ENCODE measurements at regions not wholly inside any gene's neighbourhood (a gene's known extent, or its start where the extent isn't known, plus 50 kb on each side); places are given as distances from the start of the nearest gene placed in this dataset.
"Not testable (repeated sequence)": the region's sequence is repeated elsewhere in the genome, so short reads cannot be mapped to it uniquely, and the experiment has no call there.

- H3K27me3 Mint-ChIP-seq (ENCODE audit: low read depth) = no peaks in the 10 kb centered on the region
- no peak overlapping the region for H3K27ac Mint-ChIP-seq
- H3K36me3 Mint-ChIP-seq (ENCODE audit: low read depth) = no peaks in the 10 kb centered on the region
- intact Hi-C loops (cut with micrococcal nuclease) = no loop called here
- no peak overlapping the region for H3K4me3 Mint-ChIP-seq (ENCODE audit: low read depth)
- peaks cover 55% of the 10 kb centered on the region for H3K9me3 Mint-ChIP-seq
- no peak for DNase-seq (ENCODE audit: low spot score)
- no peaks in the 10 kb centered on the region for H3K4me1 Mint-ChIP-seq (ENCODE audit: low read depth)
These were observed 107.0 kb downstream of the ZNF486 start for GRCh38 chr19:20273951-20274570.

GRCh38 chr19:20273376-20273775, 106.4 kb downstream of the ZNF486 start:
- no peaks in the 10 kb centered on the region for H3K27me3 Mint-ChIP-seq (ENCODE audit: low read depth)
- intact Hi-C loops (cut with micrococcal nuclease) = no loop called here
- peaks cover 48% of the 10 kb centered on the region for H3K9me3 Mint-ChIP-seq
- no peaks in the 10 kb centered on the region for H3K36me3 Mint-ChIP-seq (ENCODE audit: low read depth)
- no peak overlapping the region for H3K27ac Mint-ChIP-seq
- no peak for DNase-seq (ENCODE audit: low spot score)
- no peaks in the 10 kb centered on the region for H3K4me1 Mint-ChIP-seq (ENCODE audit: low read depth)
- H3K4me3 Mint-ChIP-seq (ENCODE audit: low read depth) = no peak overlapping the region

GRCh38 chr19:20272627-20273010, 105.6 kb downstream of the ZNF486 start:
- H3K4me1 Mint-ChIP-seq (ENCODE audit: low read depth); DNase-seq (ENCODE audit: low spot score); H3K27me3 Mint-ChIP-seq (ENCODE audit: low read depth); intact Hi-C loops (cut with micrococcal nuclease); H3K27ac Mint-ChIP-seq; H3K4me3 Mint-ChIP-seq (ENCODE audit: low read depth); H3K36me3 Mint-ChIP-seq (ENCODE audit: low read depth): not testable (repeated sequence)
- peaks cover 48% of the 10 kb centered on the region for H3K9me3 Mint-ChIP-seq

GRCh38 chr19:20271927-20272626, 105.1 kb downstream of the ZNF486 start:
- intact Hi-C loops (cut with micrococcal nuclease) = not testable (repeated sequence)

GRCh38 chr19:20271215-20271926, 104.4 kb downstream of the ZNF486 start:
- Mint-ChIP-seq H3K9me3 (peaks cover 43% of the 10 kb centered on the region), H3K4me3 (ENCODE audit: low read depth) (no peak overlapping the region), H3K27me3 (ENCODE audit: low read depth) (no peaks in the 10 kb centered on the region), H3K4me1 (ENCODE audit: low read depth) (no peaks in the 10 kb centered on the region), H3K27ac (no peak overlapping the region), H3K36me3 (ENCODE audit: low read depth) (no peaks in the 10 kb centered on the region)
- intact Hi-C loops (cut with micrococcal nuclease) = no loop called here
- DNase-seq (ENCODE audit: low spot score) = no peak

More at GRCh38 chr19:20271927-20272626, 105.1 kb downstream of the ZNF486 start:
- H3K27ac Mint-ChIP-seq; H3K27me3 Mint-ChIP-seq (ENCODE audit: low read depth); H3K4me3 Mint-ChIP-seq (ENCODE audit: low read depth); H3K4me1 Mint-ChIP-seq (ENCODE audit: low read depth); H3K36me3 Mint-ChIP-seq (ENCODE audit: low read depth); DNase-seq (ENCODE audit: low spot score): not testable (repeated sequence)
- peaks cover 47% of the 10 kb centered on the region for H3K9me3 Mint-ChIP-seq

GRCh38 chr19:20269461-20269860, 102.4 kb downstream of the ZNF486 start:
- Mint-ChIP-seq H3K4me1 (ENCODE audit: low read depth) (no peaks in the 10 kb centered on the region), H3K9me3 (peaks cover 48% of the 10 kb centered on the region), H3K27ac (no peak overlapping the region), H3K36me3 (ENCODE audit: low read depth) (no peaks in the 10 kb centered on the region), H3K27me3 (ENCODE audit: low read depth) (no peaks in the 10 kb centered on the region), H3K4me3 (ENCODE audit: low read depth) (no peak overlapping the region)
- intact Hi-C loops (cut with micrococcal nuclease) = no loop called here
- DNase-seq (ENCODE audit: low spot score) = no peak

GRCh38 chr19:20261513-20261912, 94.5 kb downstream of the ZNF486 start:
- DNase-seq (ENCODE audit: low spot score); intact Hi-C loops (cut with micrococcal nuclease); H3K36me3 Mint-ChIP-seq (ENCODE audit: low read depth); H3K4me3 Mint-ChIP-seq (ENCODE audit: low read depth); H3K27me3 Mint-ChIP-seq (ENCODE audit: low read depth); H3K27ac Mint-ChIP-seq; H3K4me1 Mint-ChIP-seq (ENCODE audit: low read depth): not testable (repeated sequence)
- H3K9me3 Mint-ChIP-seq = peaks cover 46% of the 10 kb centered on the region

GRCh38 chr19:20260738-20261137, 93.7 kb downstream of the ZNF486 start:
- H3K27ac Mint-ChIP-seq; H3K4me3 Mint-ChIP-seq (ENCODE audit: low read depth); H3K36me3 Mint-ChIP-seq (ENCODE audit: low read depth); intact Hi-C loops (cut with micrococcal nuclease); H3K4me1 Mint-ChIP-seq (ENCODE audit: low read depth); DNase-seq (ENCODE audit: low spot score); H3K27me3 Mint-ChIP-seq (ENCODE audit: low read depth): not testable (repeated sequence)
- H3K9me3 Mint-ChIP-seq = peaks cover 51% of the 10 kb centered on the region

GRCh38 chr19:20259615-20260014, 92.6 kb downstream of the ZNF486 start:
- intact Hi-C loops (cut with micrococcal nuclease) = no loop called here
- no peaks in the 10 kb centered on the region for H3K4me1 Mint-ChIP-seq (ENCODE audit: low read depth)
- no peaks in the 10 kb centered on the region for H3K27me3 Mint-ChIP-seq (ENCODE audit: low read depth)
- H3K9me3 Mint-ChIP-seq = peaks cover 50% of the 10 kb centered on the region
- no peak overlapping the region for H3K27ac Mint-ChIP-seq
- H3K36me3 Mint-ChIP-seq (ENCODE audit: low read depth) = no peaks in the 10 kb centered on the region
- no peak for DNase-seq (ENCODE audit: low spot score)
- no peak overlapping the region for H3K4me3 Mint-ChIP-seq (ENCODE audit: low read depth)

GRCh38 chr19:20256606-20257005, 89.6 kb downstream of the ZNF486 start:
- H3K4me3 Mint-ChIP-seq (ENCODE audit: low read depth) = no peak overlapping the region
- no peak overlapping the region for H3K27ac Mint-ChIP-seq
- H3K36me3 Mint-ChIP-seq (ENCODE audit: low read depth) = no peaks in the 10 kb centered on the region
- intact Hi-C loops (cut with micrococcal nuclease) = no loop called here
- DNase-seq (ENCODE audit: low spot score) = no peak
- H3K27me3 Mint-ChIP-seq (ENCODE audit: low read depth) = no peaks in the 10 kb centered on the region
- peaks cover 43% of the 10 kb centered on the region for H3K9me3 Mint-ChIP-seq
- no peaks in the 10 kb centered on the region for H3K4me1 Mint-ChIP-seq (ENCODE audit: low read depth)

GRCh38 chr19:20254121-20254520, 87.1 kb downstream of the ZNF486 start:
- intact Hi-C loops (cut with micrococcal nuclease) = no loop called here
- DNase-seq (ENCODE audit: low spot score) = no peak
- Mint-ChIP-seq H3K27me3 (ENCODE audit: low read depth) (no peaks in the 10 kb centered on the region), H3K4me3 (ENCODE audit: low read depth) (no peak overlapping the region), H3K4me1 (ENCODE audit: low read depth) (no peaks in the 10 kb centered on the region), H3K27ac (no peak overlapping the region), H3K36me3 (ENCODE audit: low read depth) (no peaks in the 10 kb centered on the region), H3K9me3 (peaks cover 37% of the 10 kb centered on the region)

GRCh38 chr19:20252613-20253012, 85.6 kb downstream of the ZNF486 start:
- intact Hi-C loops (cut with micrococcal nuclease) = no loop called here
- Mint-ChIP-seq H3K27ac (no peak overlapping the region), H3K4me1 (ENCODE audit: low read depth) (no peaks in the 10 kb centered on the region), H3K27me3 (ENCODE audit: low read depth) (no peaks in the 10 kb centered on the region), H3K36me3 (ENCODE audit: low read depth) (no peaks in the 10 kb centered on the region), H3K4me3 (ENCODE audit: low read depth) (no peak overlapping the region), H3K9me3 (peaks cover 22% of the 10 kb centered on the region)
- no peak for DNase-seq (ENCODE audit: low spot score)

- no peaks in the 10 kb centered on the region for H3K4me1 Mint-ChIP-seq (ENCODE audit: low read depth)
- H3K4me3 Mint-ChIP-seq (ENCODE audit: low read depth) = no peak overlapping the region
- peaks cover 14% of the 10 kb centered on the region for H3K9me3 Mint-ChIP-seq
- no peaks in the 10 kb centered on the region for H3K27me3 Mint-ChIP-seq (ENCODE audit: low read depth)
- intact Hi-C loops (cut with micrococcal nuclease) = no loop called here
- H3K36me3 Mint-ChIP-seq (ENCODE audit: low read depth) = no peaks in the 10 kb centered on the region
- no peak overlapping the region for H3K27ac Mint-ChIP-seq
- DNase-seq (ENCODE audit: low spot score) = no peak
These were observed 83.6 kb downstream of the ZNF486 start for GRCh38 chr19:20250627-20251026.
